ENCODE measurements at regions not wholly inside any gene's neighbourhood (a gene's known extent, or its start where the extent isn't known, plus 50 kb on each side); places are given as distances from the start of the nearest gene placed in this dataset.

- H3K4me1 ChIP-seq, result no peaks in the 10 kb centered on the region
- ATAC-seq, result no peak
- H3K36me3 ChIP-seq, result no peaks in the 10 kb centered on the region
- H3K4me3 ChIP-seq, result no peak overlapping the region
- WGBS, 2 donors (ENCODE audit: low coverage in 1 of 2), result 86% methylated on average over 1 to 2 of the region's 2 CpGs
- no peaks in the 10 kb centered on the region for H3K27me3 ChIP-seq
- no peak overlapping the region for H3K27ac ChIP-seq
- H3K9me3 ChIP-seq, result no peaks in the 10 kb centered on the region
- TF ChIP-seq POLR2A (IDR thresholded peaks at IDR 0.05) (no peak), CTCF (IDR thresholded peaks at IDR 0.05) (no peak), POLR2AphosphoS5 (IDR thresholded peaks at IDR 0.05) (no peak)
Observed at GRCh38 chr18:59788791-59789106, 91.5 kb upstream of the CCBE1 start.

GRCh38 chr18:59787998-59788790 is 91.0 kb upstream of the CCBE1 start:
- ATAC-seq, result no peak
- no peak overlapping the region for H3K4me3 ChIP-seq
- H3K27ac ChIP-seq, result no peak overlapping the region
- no peaks in the 10 kb centered on the region for H3K9me3 ChIP-seq
- no peaks in the 10 kb centered on the region for H3K4me1 ChIP-seq
- no peaks in the 10 kb centered on the region for H3K36me3 ChIP-seq
- H3K27me3 ChIP-seq, result no peaks in the 10 kb centered on the region
- TF ChIP-seq CTCF (IDR thresholded peaks at IDR 0.05) (no peak), POLR2AphosphoS5 (IDR thresholded peaks at IDR 0.05) (no peak), EP300 (IDR thresholded peaks at IDR 0.05) (no peak), POLR2A (IDR thresholded peaks at IDR 0.05) (no peak)
- 40 to 83% methylated on average over 3 to 7 of the region's 13 CpGs for WGBS, 2 donors (ENCODE audit: low coverage in 1 of 2)

GRCh38 chr18:59784694-59785093 is 87.5 kb upstream of the CCBE1 start:
- no peak for ATAC-seq
- TF ChIP-seq POLR2AphosphoS5 (IDR thresholded peaks at IDR 0.05) (peak; percentile 78), EP300 (IDR thresholded peaks at IDR 0.05) (no peak)
- Histone ChIP-seq H3K4me3 (no peak overlapping the region), H3K9me3 (no peaks in the 10 kb centered on the region), H3K4me1 (no peaks in the 10 kb centered on the region), H3K27ac (no peak overlapping the region), H3K36me3 (no peaks in the 10 kb centered on the region), H3K27me3 (no peaks in the 10 kb centered on the region)
- WGBS, 2 donors (ENCODE audit: low coverage in 1 of 2), result 37 to 46% methylated on average over 3 of the region's 3 CpGs

- Histone ChIP-seq H3K4me1 (no peaks in the 10 kb centered on the region), H3K9me3 (no peaks in the 10 kb centered on the region), H3K27ac (no peak overlapping the region), H3K36me3 (no peaks in the 10 kb centered on the region), H3K27me3 (no peaks in the 10 kb centered on the region), H3K4me3 (no peak overlapping the region)
- WGBS, 2 donors (ENCODE audit: low coverage in 1 of 2), result 0 to 22% methylated on average over 1 to 5 of the region's 5 CpGs
- TF ChIP-seq CTCF (IDR thresholded peaks at IDR 0.05) (peak in 1 of 4 experiments; percentile 24), POLR2A (IDR thresholded peaks at IDR 0.05) (no peak), POLR2AphosphoS5 (IDR thresholded peaks at IDR 0.05) (no peak)
- no peak for ATAC-seq
Observed at GRCh38 chr18:59783138-59783537, 85.9 kb upstream of the CCBE1 start.

GRCh38 chr18:59779979-59780378 is 82.8 kb upstream of the CCBE1 start:
- Histone ChIP-seq H3K4me3 (no peak overlapping the region), H3K4me1 (no peaks in the 10 kb centered on the region), H3K27me3 (no peaks in the 10 kb centered on the region), H3K36me3 (no peaks in the 10 kb centered on the region), H3K27ac (no peak overlapping the region), H3K9me3 (no peaks in the 10 kb centered on the region)
- TF ChIP-seq EP300 (IDR thresholded peaks at IDR 0.05) (no peak), CTCF (IDR thresholded peaks at IDR 0.05) (no peak), POLR2AphosphoS5 (IDR thresholded peaks at IDR 0.05) (no peak)
- whole genome bisulfite sequencing, 2 donors (ENCODE audit: low coverage in 1 of 2), result 23 to 24% methylated on average over 2 of the region's 2 CpGs
- ATAC-seq, result no peak
